ENCODE measurements at regions not wholly inside any gene's neighbourhood (a gene's known extent, or its start where the extent isn't known, plus 50 kb on each side); places are given as distances from the start of the nearest gene placed in this dataset.
"Not testable (repeated sequence)": the region's sequence is repeated elsewhere in the genome, so short reads cannot be mapped to it uniquely, and the experiment has no call there.

- Histone ChIP-seq H3K27me3 (ENCODE audit: control insufficient read depth, insufficient read depth, low read length) (no peaks in the 10 kb centered on the region), H3K4me1 (ENCODE audit: control insufficient read depth, insufficient read depth, low read length) (no peaks in the 10 kb centered on the region), H3K9me3 (ENCODE audit: control insufficient read depth, insufficient read depth, low read depth, low read length) (no peaks in the 10 kb centered on the region)
Measured at GRCh38 chr21:15638856-15639549, 90.8 kb upstream of the USP25 start.

GRCh38 chr21:15640113-15640512 lies 89.7 kb upstream of the USP25 start:
- H3K9ac ChIP-seq (ENCODE audit: low read length); H3K4me1 ChIP-seq (ENCODE audit: control insufficient read depth, insufficient read depth, low read length); H3K36me3 ChIP-seq (ENCODE audit: control insufficient read depth, insufficient read depth, low read length); H3K27me3 ChIP-seq (ENCODE audit: control insufficient read depth, insufficient read depth, low read length); H3K27ac ChIP-seq (ENCODE audit: low read depth, low read length); H3K9me3 ChIP-seq (ENCODE audit: control insufficient read depth, insufficient read depth, low read depth, low read length); H3K4me3 ChIP-seq (ENCODE audit: low read depth, low read length): not testable (repeated sequence)

More at GRCh38 chr21:15638856-15639549, 90.8 kb upstream of the USP25 start:
- Histone ChIP-seq H3K36me3 (ENCODE audit: control insufficient read depth, insufficient read depth, low read length) (no peaks in the 10 kb centered on the region), H3K4me3 (ENCODE audit: low read depth, low read length) (no peak overlapping the region), H3K27ac (ENCODE audit: low read depth, low read length) (no peak overlapping the region), H3K9ac (ENCODE audit: low read length) (no peak overlapping the region)

GRCh38 chr21:15644489-15644888 lies 85.3 kb upstream of the USP25 start:
- no peaks in the 10 kb centered on the region for H3K4me1 ChIP-seq (ENCODE audit: control insufficient read depth, insufficient read depth, low read length)
- H3K9me3 ChIP-seq (ENCODE audit: control insufficient read depth, insufficient read depth, low read depth, low read length) = no peaks in the 10 kb centered on the region
- no peaks in the 10 kb centered on the region for H3K36me3 ChIP-seq (ENCODE audit: control insufficient read depth, insufficient read depth, low read length)
- no peak overlapping the region for H3K9ac ChIP-seq (ENCODE audit: low read length)
- no peaks in the 10 kb centered on the region for H3K27me3 ChIP-seq (ENCODE audit: control insufficient read depth, insufficient read depth, low read length)
- no peak overlapping the region for H3K4me3 ChIP-seq (ENCODE audit: low read depth, low read length)
- no peak overlapping the region for H3K27ac ChIP-seq (ENCODE audit: low read depth, low read length)

- Histone ChIP-seq H3K27me3 (ENCODE audit: control insufficient read depth, insufficient read depth, low read length) (no peaks in the 10 kb centered on the region), H3K27ac (ENCODE audit: low read depth, low read length) (no peak overlapping the region), H3K4me1 (ENCODE audit: control insufficient read depth, insufficient read depth, low read length) (no peaks in the 10 kb centered on the region), H3K9ac (ENCODE audit: low read length) (no peak overlapping the region), H3K4me3 (ENCODE audit: low read depth, low read length) (no peak overlapping the region), H3K36me3 (ENCODE audit: control insufficient read depth, insufficient read depth, low read length) (no peaks in the 10 kb centered on the region), H3K9me3 (ENCODE audit: control insufficient read depth, insufficient read depth, low read depth, low read length) (no peaks in the 10 kb centered on the region)
Measured at GRCh38 chr21:15645830-15646229, 84.0 kb upstream of the USP25 start.

GRCh38 chr21:15650735-15651134 lies 79.0 kb upstream of the USP25 start:
- H3K4me1 ChIP-seq (ENCODE audit: control insufficient read depth, insufficient read depth, low read length) = no peaks in the 10 kb centered on the region
- H3K4me3 ChIP-seq (ENCODE audit: low read depth, low read length) = no peak overlapping the region
- H3K27me3 ChIP-seq (ENCODE audit: control insufficient read depth, insufficient read depth, low read length) = no peaks in the 10 kb centered on the region
- no peak overlapping the region for H3K9ac ChIP-seq (ENCODE audit: low read length)
- no peak overlapping the region for H3K27ac ChIP-seq (ENCODE audit: low read depth, low read length)
- H3K36me3 ChIP-seq (ENCODE audit: control insufficient read depth, insufficient read depth, low read length) = no peaks in the 10 kb centered on the region
- no peaks in the 10 kb centered on the region for H3K9me3 ChIP-seq (ENCODE audit: control insufficient read depth, insufficient read depth, low read depth, low read length)

- Histone ChIP-seq H3K27me3 (ENCODE audit: control insufficient read depth, insufficient read depth, low read length) (no peaks in the 10 kb centered on the region), H3K9me3 (ENCODE audit: control insufficient read depth, insufficient read depth, low read depth, low read length) (no peaks in the 10 kb centered on the region), H3K4me1 (ENCODE audit: control insufficient read depth, insufficient read depth, low read length) (no peaks in the 10 kb centered on the region), H3K4me3 (ENCODE audit: low read depth, low read length) (no peak overlapping the region), H3K9ac (ENCODE audit: low read length) (no peak overlapping the region), H3K36me3 (ENCODE audit: control insufficient read depth, insufficient read depth, low read length) (no peaks in the 10 kb centered on the region), H3K27ac (ENCODE audit: low read depth, low read length) (no peak overlapping the region)
Measured at GRCh38 chr21:15651172-15651571, 78.6 kb upstream of the USP25 start.

GRCh38 chr21:15653710-15654109 lies 76.1 kb upstream of the USP25 start:
- H3K27me3 ChIP-seq (ENCODE audit: control insufficient read depth, insufficient read depth, low read length) = no peaks in the 10 kb centered on the region
- H3K9me3 ChIP-seq (ENCODE audit: control insufficient read depth, insufficient read depth, low read depth, low read length) = no peaks in the 10 kb centered on the region
- no peak overlapping the region for H3K9ac ChIP-seq (ENCODE audit: low read length)
- no peak overlapping the region for H3K27ac ChIP-seq (ENCODE audit: low read depth, low read length)
- no peaks in the 10 kb centered on the region for H3K4me1 ChIP-seq (ENCODE audit: control insufficient read depth, insufficient read depth, low read length)
- no peaks in the 10 kb centered on the region for H3K36me3 ChIP-seq (ENCODE audit: control insufficient read depth, insufficient read depth, low read length)
- H3K4me3 ChIP-seq (ENCODE audit: low read depth, low read length) = no peak overlapping the region

GRCh38 chr21:15654171-15654570 lies 75.6 kb upstream of the USP25 start:
- Histone ChIP-seq H3K27me3 (ENCODE audit: control insufficient read depth, insufficient read depth, low read length) (no peaks in the 10 kb centered on the region), H3K9me3 (ENCODE audit: control insufficient read depth, insufficient read depth, low read depth, low read length) (no peaks in the 10 kb centered on the region), H3K4me3 (ENCODE audit: low read depth, low read length) (no peak overlapping the region), H3K9ac (ENCODE audit: low read length) (no peak overlapping the region), H3K36me3 (ENCODE audit: control insufficient read depth, insufficient read depth, low read length) (no peaks in the 10 kb centered on the region), H3K27ac (ENCODE audit: low read depth, low read length) (no peak overlapping the region), H3K4me1 (ENCODE audit: control insufficient read depth, insufficient read depth, low read length) (no peaks in the 10 kb centered on the region)

- H3K27ac ChIP-seq (ENCODE audit: low read depth, low read length) = no peak overlapping the region
- no peaks in the 10 kb centered on the region for H3K27me3 ChIP-seq (ENCODE audit: control insufficient read depth, insufficient read depth, low read length)
- H3K36me3 ChIP-seq (ENCODE audit: control insufficient read depth, insufficient read depth, low read length) = no peaks in the 10 kb centered on the region
- H3K9me3 ChIP-seq (ENCODE audit: control insufficient read depth, insufficient read depth, low read depth, low read length) = no peaks in the 10 kb centered on the region
- H3K9ac ChIP-seq (ENCODE audit: low read length) = no peak overlapping the region
- no peak overlapping the region for H3K4me3 ChIP-seq (ENCODE audit: low read depth, low read length)
- no peaks in the 10 kb centered on the region for H3K4me1 ChIP-seq (ENCODE audit: control insufficient read depth, insufficient read depth, low read length)
Measured at GRCh38 chr21:15659753-15660422, 69.9 kb upstream of the USP25 start.

- H3K27me3 ChIP-seq (ENCODE audit: control insufficient read depth, insufficient read depth, low read length) = no peaks in the 10 kb centered on the region
- no peak overlapping the region for H3K9ac ChIP-seq (ENCODE audit: low read length)
- H3K27ac ChIP-seq (ENCODE audit: low read depth, low read length) = no peak overlapping the region
- no peaks in the 10 kb centered on the region for H3K4me1 ChIP-seq (ENCODE audit: control insufficient read depth, insufficient read depth, low read length)
- no peaks in the 10 kb centered on the region for H3K9me3 ChIP-seq (ENCODE audit: control insufficient read depth, insufficient read depth, low read depth, low read length)
- no peaks in the 10 kb centered on the region for H3K36me3 ChIP-seq (ENCODE audit: control insufficient read depth, insufficient read depth, low read length)
- H3K4me3 ChIP-seq (ENCODE audit: low read depth, low read length) = no peak overlapping the region
Measured at GRCh38 chr21:15660423-15660804, 69.4 kb upstream of the USP25 start.

GRCh38 chr21:15667010-15667409 lies 62.8 kb upstream of the USP25 start:
- H3K36me3 ChIP-seq (ENCODE audit: control insufficient read depth, insufficient read depth, low read length) = no peaks in the 10 kb centered on the region
- H3K27me3 ChIP-seq (ENCODE audit: control insufficient read depth, insufficient read depth, low read length) = no peaks in the 10 kb centered on the region
- no peak overlapping the region for H3K27ac ChIP-seq (ENCODE audit: low read depth, low read length)
- no peak overlapping the region for H3K4me3 ChIP-seq (ENCODE audit: low read depth, low read length)
- no peak overlapping the region for H3K9ac ChIP-seq (ENCODE audit: low read length)
- no peaks in the 10 kb centered on the region for H3K9me3 ChIP-seq (ENCODE audit: control insufficient read depth, insufficient read depth, low read depth, low read length)
- H3K4me1 ChIP-seq (ENCODE audit: control insufficient read depth, insufficient read depth, low read length) = no peaks in the 10 kb centered on the region; the same call in 1 of the 2 replicates
